ENCODE measurements at regions not wholly inside any gene's neighbourhood (a gene's known extent, or its start where the extent isn't known, plus 50 kb on each side); places are given as distances from the start of the nearest gene placed in this dataset.

DNA sequence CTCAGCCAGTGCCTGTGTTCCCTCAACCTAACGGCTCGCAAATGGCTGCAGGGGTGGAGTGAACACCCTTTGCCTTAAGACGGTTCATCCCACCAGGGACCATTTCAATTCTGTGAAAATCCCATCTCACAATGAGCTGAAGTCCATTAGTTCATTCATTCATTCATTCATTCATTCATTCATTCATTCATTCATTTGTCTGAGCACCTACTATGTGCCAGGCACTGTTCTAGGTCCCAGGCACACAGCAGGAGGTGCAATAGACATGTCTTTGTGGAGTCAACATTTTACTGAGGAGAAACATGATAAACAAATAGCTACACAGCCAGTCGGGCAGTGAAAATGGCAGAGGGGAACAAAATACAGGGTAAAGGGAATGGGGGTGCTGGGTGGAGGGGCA, 618.8 kb downstream of the MATN1 start:
- TF ChIP-seq POLR2AphosphoS5 (IDR thresholded peaks at IDR 0.05; ENCODE audit: low read depth, low read length) = no peak
- TF ChIP-seq, protein P1, sequence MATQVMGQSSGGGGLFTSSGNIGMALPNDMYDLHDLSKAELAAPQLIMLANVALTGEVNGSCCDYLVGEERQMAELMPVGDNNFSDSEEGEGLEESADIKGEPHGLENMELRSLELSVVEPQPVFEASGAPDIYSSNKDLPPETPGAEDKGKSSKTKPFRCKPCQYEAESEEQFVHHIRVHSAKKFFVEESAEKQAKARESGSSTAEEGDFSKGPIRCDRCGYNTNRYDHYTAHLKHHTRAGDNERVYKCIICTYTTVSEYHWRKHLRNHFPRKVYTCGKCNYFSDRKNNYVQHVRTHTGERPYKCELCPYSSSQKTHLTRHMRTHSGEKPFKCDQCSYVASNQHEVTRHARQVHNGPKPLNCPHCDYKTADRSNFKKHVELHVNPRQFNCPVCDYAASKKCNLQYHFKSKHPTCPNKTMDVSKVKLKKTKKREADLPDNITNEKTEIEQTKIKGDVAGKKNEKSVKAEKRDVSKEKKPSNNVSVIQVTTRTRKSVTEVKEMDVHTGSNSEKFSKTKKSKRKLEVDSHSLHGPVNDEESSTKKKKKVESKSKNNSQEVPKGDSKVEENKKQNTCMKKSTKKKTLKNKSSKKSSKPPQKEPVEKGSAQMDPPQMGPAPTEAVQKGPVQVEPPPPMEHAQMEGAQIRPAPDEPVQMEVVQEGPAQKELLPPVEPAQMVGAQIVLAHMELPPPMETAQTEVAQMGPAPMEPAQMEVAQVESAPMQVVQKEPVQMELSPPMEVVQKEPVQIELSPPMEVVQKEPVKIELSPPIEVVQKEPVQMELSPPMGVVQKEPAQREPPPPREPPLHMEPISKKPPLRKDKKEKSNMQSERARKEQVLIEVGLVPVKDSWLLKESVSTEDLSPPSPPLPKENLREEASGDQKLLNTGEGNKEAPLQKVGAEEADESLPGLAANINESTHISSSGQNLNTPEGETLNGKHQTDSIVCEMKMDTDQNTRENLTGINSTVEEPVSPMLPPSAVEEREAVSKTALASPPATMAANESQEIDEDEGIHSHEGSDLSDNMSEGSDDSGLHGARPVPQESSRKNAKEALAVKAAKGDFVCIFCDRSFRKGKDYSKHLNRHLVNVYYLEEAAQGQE (IDR thresholded peaks at IDR 0.05; ENCODE audit: insufficient read depth in 1 of 2, low read depth in 2 of 2, low read length in 2 of 2) = no peak
- no peak for TF ChIP-seq TAF1 (IDR thresholded peaks at IDR 0.05; ENCODE audit: borderline replicate concordance, insufficient read depth, low read length)
- TF ChIP-seq SIN3A (IDR thresholded peaks at IDR 0.05; ENCODE audit: borderline replicate concordance, insufficient read depth, low read length) = no peak
- TF ChIP-seq FOXP2 (optimal IDR thresholded peaks at IDR 0.05; ENCODE audit: borderline replicate concordance, extremely low read depth, extremely low read length, insufficient read depth) = no peak

Measured in PFSK-1 (cell line).